ENCODE measurements at regions not wholly inside any gene's neighbourhood (a gene's known extent, or its start where the extent isn't known, plus 50 kb on each side); places are given as distances from the start of the nearest gene placed in this dataset.

DNA sequence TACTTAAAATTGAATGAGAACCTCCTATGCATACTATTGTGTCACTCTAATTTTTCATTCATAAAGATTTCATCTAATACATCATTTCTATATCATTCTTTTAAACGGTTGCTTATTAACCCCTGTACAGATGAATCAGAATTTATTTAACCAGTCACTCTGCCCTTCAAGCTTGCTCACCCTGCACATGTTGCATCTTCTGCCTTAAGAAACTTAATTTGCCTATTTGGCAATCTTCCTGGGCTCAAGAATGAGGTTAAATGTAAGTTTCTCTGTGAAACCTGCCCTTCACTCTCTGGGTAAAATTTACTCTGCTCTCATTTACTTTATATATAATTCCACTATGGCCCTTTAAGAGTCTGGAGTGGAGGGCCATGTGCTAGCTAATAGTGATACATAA, 434.7 kb upstream of the ZNF608 start:
- Histone ChIP-seq H3K79me2 (ENCODE audit: control insufficient read depth, insufficient read depth, low read length) (no peaks in the 10 kb centered on the region), H4K20me1 (ENCODE audit: control insufficient read depth, insufficient read depth) (no peaks in the 10 kb centered on the region), H3K4me1 (ENCODE audit: control insufficient read depth, insufficient read depth, low read length) (no peaks in the 10 kb centered on the region), H3K36me3 (ENCODE audit: control insufficient read depth in 2 of 2, insufficient read depth in 2 of 2, low read length in 1 of 2) (no peaks in the 10 kb centered on the region), H3K4me3 (no peak overlapping the region), H3K9ac (ENCODE audit: control insufficient read depth, insufficient read depth, low read length) (no peak overlapping the region), H2AFZ (ENCODE audit: control insufficient read depth, low read depth, low read length) (no peak overlapping the region), H3K27ac (ENCODE audit: control insufficient read depth, insufficient read depth) (no peak overlapping the region), H3K27me3 (replicated peaks in 1 of 2; ENCODE audit: control insufficient read depth in 2 of 2, insufficient read depth in 2 of 2, low read length in 1 of 2) (no peaks in the 10 kb centered on the region), H3K4me2 (ENCODE audit: control insufficient read depth, insufficient read depth) (no peak overlapping the region), H3K9me3 (replicated peaks; ENCODE audit: control insufficient read depth, insufficient read depth, low read length) (no peaks in the 10 kb centered on the region)
- SMC1A ChIA-PET (ENCODE audit: uncharacterized antibody, unreplicated experiment), result interaction anchor here (1.0 to 1.6 kb wide), 3 partner anchors 11 to 20 kb away, joined by 3 to 8 read pairs (median 3); no protein-coding TSS in a partner anchor
- FAIRE-seq (no peak), ATAC-seq (no peak), DNase-seq (ENCODE audit: low read depth, low spot score) (no peak)
- TF ChIP-seq DPF2 (IDR thresholded peaks at IDR 0.05) (no peak), MYC (IDR thresholded peaks at IDR 0.05; ENCODE audit: insufficient read depth, insufficient read length, insufficient replicate concordance, low read length, severe bottlenecking) (no peak), FOS (IDR thresholded peaks at IDR 0.05; ENCODE audit: borderline replicate concordance, extremely low read depth, insufficient read length) (no peak), PML (IDR thresholded peaks at IDR 0.05; ENCODE audit: low read length) (no peak), CHD2 (IDR thresholded peaks at IDR 0.05; ENCODE audit: borderline replicate concordance, low read depth, low read length) (no peak), NFXL1 (IDR thresholded peaks at IDR 0.05; ENCODE audit: borderline replicate concordance) (no peak), BCL11A (IDR thresholded peaks at IDR 0.05; ENCODE audit: low read depth, low read length) (no peak), NRF1 (conservative IDR thresholded peaks at IDR 0.05; ENCODE audit: low read depth, low read length) (no peak), ZBED1 (IDR thresholded peaks at IDR 0.05; ENCODE audit: borderline replicate concordance) (no peak), ATF7 (IDR thresholded peaks at IDR 0.05; ENCODE audit: low read depth) (no peak), POLR2AphosphoS5 (IDR thresholded peaks at IDR 0.05; ENCODE audit: low read length) (no peak), MTA2 (IDR thresholded peaks at IDR 0.05; ENCODE audit: low read depth) (no peak), TCF12 (IDR thresholded peaks at IDR 0.05; ENCODE audit: low read depth, low read length) (no peak), BHLHE40 (IDR thresholded peaks at IDR 0.05; ENCODE audit: borderline replicate concordance in 1 of 2, low read depth in 2 of 2, low read length in 1 of 2) (no peak)
- TF ChIP-seq, protein P1, sequence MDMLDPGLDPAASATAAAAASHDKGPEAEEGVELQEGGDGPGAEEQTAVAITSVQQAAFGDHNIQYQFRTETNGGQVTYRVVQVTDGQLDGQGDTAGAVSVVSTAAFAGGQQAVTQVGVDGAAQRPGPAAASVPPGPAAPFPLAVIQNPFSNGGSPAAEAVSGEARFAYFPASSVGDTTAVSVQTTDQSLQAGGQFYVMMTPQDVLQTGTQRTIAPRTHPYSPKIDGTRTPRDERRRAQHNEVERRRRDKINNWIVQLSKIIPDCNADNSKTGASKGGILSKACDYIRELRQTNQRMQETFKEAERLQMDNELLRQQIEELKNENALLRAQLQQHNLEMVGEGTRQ (IDR thresholded peaks at IDR 0.05; ENCODE audit: borderline replicate concordance, low read depth, low read length), result no peak
- TF ChIP-seq, protein P2, sequence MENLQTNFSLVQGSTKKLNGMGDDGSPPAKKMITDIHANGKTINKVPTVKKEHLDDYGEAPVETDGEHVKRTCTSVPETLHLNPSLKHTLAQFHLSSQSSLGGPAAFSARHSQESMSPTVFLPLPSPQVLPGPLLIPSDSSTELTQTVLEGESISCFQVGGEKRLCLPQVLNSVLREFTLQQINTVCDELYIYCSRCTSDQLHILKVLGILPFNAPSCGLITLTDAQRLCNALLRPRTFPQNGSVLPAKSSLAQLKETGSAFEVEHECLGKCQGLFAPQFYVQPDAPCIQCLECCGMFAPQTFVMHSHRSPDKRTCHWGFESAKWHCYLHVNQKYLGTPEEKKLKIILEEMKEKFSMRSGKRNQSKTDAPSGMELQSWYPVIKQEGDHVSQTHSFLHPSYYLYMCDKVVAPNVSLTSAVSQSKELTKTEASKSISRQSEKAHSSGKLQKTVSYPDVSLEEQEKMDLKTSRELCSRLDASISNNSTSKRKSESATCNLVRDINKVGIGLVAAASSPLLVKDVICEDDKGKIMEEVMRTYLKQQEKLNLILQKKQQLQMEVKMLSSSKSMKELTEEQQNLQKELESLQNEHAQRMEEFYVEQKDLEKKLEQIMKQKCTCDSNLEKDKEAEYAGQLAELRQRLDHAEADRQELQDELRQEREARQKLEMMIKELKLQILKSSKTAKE (IDR thresholded peaks at IDR 0.05; ENCODE audit: low read depth, poor library complexity, severe bottlenecking), result no peak
- TF ChIP-seq, protein P3, sequence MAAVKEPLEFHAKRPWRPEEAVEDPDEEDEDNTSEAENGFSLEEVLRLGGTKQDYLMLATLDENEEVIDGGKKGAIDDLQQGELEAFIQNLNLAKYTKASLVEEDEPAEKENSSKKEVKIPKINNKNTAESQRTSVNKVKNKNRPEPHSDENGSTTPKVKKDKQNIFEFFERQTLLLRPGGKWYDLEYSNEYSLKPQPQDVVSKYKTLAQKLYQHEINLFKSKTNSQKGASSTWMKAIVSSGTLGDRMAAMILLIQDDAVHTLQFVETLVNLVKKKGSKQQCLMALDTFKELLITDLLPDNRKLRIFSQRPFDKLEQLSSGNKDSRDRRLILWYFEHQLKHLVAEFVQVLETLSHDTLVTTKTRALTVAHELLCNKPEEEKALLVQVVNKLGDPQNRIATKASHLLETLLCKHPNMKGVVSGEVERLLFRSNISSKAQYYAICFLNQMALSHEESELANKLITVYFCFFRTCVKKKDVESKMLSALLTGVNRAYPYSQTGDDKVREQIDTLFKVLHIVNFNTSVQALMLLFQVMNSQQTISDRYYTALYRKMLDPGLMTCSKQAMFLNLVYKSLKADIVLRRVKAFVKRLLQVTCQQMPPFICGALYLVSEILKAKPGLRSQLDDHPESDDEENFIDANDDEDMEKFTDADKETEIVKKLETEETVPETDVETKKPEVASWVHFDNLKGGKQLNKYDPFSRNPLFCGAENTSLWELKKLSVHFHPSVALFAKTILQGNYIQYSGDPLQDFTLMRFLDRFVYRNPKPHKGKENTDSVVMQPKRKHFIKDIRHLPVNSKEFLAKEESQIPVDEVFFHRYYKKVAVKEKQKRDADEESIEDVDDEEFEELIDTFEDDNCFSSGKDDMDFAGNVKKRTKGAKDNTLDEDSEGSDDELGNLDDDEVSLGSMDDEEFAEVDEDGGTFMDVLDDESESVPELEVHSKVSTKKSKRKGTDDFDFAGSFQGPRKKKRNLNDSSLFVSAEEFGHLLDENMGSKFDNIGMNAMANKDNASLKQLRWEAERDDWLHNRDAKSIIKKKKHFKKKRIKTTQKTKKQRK (IDR thresholded peaks at IDR 0.05; ENCODE audit: low read depth, low read length), result no peak
- TF ChIP-seq, protein P4, sequence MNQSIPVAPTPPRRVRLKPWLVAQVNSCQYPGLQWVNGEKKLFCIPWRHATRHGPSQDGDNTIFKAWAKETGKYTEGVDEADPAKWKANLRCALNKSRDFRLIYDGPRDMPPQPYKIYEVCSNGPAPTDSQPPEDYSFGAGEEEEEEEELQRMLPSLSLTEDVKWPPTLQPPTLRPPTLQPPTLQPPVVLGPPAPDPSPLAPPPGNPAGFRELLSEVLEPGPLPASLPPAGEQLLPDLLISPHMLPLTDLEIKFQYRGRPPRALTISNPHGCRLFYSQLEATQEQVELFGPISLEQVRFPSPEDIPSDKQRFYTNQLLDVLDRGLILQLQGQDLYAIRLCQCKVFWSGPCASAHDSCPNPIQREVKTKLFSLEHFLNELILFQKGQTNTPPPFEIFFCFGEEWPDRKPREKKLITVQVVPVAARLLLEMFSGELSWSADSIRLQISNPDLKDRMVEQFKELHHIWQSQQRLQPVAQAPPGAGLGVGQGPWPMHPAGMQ (IDR thresholded peaks at IDR 0.05; ENCODE audit: borderline replicate concordance), result no peak
- in situ Hi-C loops (cut with MboI) (no loop called here), intact Hi-C loops (cut with micrococcal nuclease; ENCODE audit: unreplicated experiment) (no loop called here)
- CTCF ChIA-PET, result interaction anchor here (1.0 kb wide), 1 partner anchor 17 kb away, joined by 3 read pairs; no protein-coding TSS in a partner anchor
- RAD21 ChIA-PET (ENCODE audit: unreplicated experiment), result no interaction called here
- BruUV-seq (replicated peaks), result no TSS peak
- 31% methylated on average over 1 of the region's 1 CpG for WGBS (ENCODE audit: insufficient coverage, insufficient replicate concordance, low lambda C conversion rate, missing lambda C conversion rate)
- POLR2A ChIA-PET, result no interaction called here

Data from GM12878 (cell line).